ENCODE measurements at regions not wholly inside any gene's neighbourhood (a gene's known extent, or its start where the extent isn't known, plus 50 kb on each side); places are given as distances from the start of the nearest gene placed in this dataset.
"Not testable (repeated sequence)": the region's sequence is repeated elsewhere in the genome, so short reads cannot be mapped to it uniquely, and the experiment has no call there.

DNA sequence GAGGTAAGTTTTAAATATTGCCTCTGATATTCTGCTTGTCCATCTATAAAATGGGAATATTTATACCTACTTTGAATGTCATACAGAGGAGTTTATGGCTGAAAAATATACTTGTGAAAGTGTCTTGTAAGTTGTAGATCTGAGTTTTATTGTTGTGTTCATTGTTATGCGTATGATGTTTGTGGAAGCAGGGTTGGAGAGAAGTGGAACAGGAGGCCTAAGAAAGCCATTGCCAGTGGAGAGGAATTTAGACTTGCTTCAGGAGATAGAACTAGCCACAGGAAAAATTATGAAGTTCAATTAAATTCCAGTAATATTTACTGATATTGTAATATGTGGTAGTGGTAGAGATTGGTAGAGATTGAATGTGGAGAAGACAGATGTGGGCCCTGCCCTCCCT is 491.9 kb upstream of the FANCL start:
- no peak for DNase-seq

- no peak for DNase-seq
Measured at GRCh38 chr2:58731488-58731869, 490.4 kb upstream of the FANCL start.

- DNase-seq: no peak
Measured at GRCh38 chr2:58730764-58731487, 489.8 kb upstream of the FANCL start.

- no peak for DNase-seq
Measured at GRCh38 chr2:58727981-58728656, 487.0 kb upstream of the FANCL start.

- no peak for DNase-seq
Measured at GRCh38 chr2:58721912-58722591, 480.9 kb upstream of the FANCL start.

DNA sequence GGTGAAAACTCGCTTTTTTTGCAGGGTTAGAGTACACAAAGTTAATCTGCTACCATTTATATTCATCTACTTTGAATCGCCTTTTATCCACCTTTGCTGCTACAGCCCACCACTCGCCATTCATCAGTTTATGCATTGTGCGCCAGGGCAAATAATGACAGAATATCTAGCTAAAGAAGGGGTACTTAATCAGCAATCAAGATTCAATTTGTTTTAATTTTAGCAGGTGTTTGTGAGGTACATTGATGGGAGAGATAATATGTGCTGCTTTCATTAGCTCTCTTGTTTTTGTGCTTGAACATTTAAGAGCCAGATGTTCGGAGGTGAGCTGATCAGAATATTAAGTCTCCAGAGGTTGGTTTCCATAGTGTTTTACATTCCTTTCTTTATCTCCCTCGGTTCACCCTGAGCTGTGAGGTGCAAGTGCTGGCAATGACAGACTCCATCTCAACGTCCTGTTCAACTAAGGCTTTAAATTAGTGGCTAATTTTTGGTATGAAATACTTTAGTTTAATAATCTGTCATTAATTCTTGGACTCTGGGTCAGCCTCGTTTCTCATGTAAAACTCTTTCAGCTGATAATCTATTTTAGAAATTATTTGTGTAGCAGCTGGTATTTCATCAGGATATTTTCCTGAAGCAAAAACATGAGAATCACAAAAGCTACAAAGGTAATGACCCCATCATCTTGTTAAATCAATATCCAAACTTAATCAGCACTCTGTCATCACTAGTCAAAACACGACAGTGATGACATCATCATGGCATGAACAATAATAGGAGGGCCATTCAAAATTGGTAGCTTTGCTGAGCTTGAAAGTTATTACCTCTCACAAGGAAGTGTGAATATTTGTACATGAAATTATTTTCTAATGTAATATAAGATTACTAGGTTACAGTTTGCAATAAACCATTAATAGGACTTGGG is 479.9 kb upstream of the FANCL start:
- DNase-seq: no peak

DNA sequence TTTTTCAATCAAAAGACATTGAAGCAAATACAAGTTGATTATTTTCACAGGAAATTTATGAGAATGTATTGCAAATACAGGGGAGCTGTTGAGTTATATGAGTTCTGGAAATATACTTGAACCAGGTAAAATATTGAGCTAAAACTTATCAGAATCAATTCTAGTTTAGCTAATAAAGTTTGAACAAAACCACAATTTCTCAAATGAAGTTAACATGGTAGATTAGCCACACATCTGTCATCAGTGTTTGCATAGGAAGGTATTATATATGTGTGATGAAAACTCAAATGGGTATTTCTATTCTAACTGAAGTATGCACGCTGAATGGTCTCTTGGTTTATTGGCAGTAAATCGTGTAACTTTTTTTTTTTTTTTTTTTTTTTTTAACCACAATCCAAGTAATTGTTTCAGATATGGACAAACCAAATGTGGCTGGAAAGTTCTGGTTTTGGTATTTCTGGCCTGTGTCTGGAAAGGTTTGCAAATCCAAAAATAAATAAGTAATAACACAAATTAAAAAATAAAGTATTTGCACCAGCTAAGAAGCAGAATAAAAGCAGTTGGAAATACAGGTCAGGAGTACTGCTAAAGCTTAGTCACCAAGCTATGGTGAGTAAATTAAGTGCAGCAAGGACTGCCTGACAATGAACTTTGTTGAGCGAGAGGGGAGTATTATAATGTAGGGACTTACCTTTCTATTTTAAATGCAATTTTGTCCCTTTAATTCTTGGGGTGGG is 479.1 kb upstream of the FANCL start:
- DNase-seq: no peak

GRCh38 chr2:58715344-58715743 is 474.2 kb upstream of the FANCL start:
- DNase-seq: no peak

DNA sequence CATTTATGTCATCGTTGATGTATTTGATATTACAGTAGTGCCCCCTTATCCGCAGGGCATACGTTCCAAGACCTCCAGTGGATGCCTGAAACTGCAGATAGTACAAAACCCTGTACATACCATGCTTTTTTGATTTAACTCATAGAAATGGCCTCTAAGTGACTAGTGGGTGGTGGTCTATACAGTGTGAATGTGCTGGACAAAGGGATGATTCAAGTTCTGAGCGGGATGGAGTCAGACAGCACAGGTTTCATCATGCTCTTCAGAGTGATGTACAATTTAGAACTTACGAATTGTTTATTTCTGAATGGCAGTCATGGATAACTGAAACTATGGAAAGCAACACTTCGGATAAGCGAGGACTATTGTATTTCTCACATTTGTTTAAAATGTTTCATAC is 473.1 kb upstream of the FANCL start:
- no peak for DNase-seq

DNA sequence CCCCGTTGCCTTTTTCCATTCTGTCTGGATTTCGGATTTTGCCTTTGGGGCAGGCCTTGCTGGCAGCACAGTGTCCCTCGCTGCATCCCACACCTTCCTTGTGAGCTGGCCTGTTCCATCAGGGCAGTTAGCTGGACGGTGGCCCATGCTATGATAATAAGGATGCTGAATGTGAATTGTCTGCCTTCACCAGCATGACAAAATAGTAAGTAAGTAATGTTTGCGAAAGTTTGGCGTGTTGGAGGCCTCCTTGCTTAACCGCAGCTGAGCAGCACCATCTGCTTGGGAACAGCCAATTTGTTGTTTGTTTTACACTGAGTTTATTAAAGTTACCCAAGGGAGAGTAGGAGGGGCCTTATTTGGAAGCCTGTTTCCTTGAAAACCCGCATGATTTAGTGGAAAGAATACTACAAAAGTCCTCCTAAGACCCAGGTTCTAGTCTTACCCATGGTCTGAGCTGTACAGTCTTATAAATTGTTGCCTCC is 469.7 kb upstream of the FANCL start:
- DNase-seq: peak; percentile 9

- no peak for DNase-seq
Measured at GRCh38 chr2:58709687-58710354, 468.7 kb upstream of the FANCL start.

DNA sequence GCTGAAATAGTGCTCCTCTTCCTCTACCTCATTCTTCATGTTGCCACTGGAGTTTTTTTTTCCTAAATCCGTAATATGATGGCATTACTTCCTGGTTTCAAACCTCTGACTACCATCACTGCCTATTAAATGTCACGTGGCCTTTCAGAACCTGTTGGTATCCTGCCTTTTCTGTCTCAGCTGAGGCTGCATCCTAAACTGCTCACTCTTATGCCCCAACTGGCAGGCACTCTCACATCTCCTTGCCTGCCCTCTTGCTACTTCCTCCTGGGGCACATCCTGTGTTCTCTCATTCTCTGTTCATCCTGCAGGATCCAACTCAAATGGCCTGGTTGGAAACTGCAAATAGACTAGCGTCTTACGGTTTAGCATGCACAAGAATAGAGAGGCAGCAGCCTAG is 468.1 kb upstream of the FANCL start:
- no peak for DNase-seq

DNA sequence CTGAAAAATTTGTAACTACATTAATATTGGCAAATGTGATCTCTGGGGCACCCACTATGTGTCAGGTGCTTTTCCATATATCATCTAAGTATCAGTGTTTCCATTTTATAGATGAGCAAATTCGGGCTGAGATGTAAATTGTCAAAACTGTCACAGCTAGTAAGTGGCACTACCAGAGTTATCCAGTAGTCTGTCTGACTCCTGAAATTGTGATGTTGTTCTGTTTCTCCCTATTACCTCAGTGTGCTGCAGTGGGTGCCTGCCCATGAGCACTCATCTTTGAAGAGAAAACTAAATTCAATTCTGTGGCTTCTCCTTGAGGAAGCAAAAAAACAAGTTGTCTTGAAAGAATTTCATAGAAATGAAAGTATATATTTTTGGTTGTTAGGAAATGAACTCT is 467.4 kb upstream of the FANCL start:
- DNase-seq: no peak

DNA sequence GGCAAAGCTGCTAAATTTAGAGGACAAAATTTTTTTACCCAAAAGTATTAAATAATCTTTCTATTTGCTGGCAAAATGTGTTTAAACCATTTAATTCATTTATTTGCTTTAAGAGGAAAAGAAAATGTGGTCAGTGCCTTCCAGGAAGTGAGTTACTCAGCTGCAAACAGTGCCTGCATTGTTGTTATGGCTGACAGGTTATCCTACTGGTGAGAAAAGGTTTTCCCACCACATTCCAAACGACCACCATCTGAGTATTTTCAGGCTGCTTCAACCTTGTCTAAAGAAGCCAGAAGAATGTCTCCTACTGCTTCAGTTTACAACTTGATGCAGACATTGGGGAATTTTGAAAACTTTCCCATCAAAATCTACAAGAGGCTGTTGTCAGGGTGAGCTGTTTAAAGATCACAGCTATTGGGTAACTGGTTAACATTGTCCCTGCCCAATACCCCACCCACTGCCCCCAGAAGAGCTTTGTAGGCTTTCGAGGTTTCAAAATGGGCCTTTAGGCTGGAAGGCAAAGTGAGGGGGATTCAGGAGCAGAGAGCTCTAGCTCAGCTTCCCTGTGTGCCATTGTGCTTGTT is 461.3 kb upstream of the FANCL start:
- no peak for DNase-seq

DNA sequence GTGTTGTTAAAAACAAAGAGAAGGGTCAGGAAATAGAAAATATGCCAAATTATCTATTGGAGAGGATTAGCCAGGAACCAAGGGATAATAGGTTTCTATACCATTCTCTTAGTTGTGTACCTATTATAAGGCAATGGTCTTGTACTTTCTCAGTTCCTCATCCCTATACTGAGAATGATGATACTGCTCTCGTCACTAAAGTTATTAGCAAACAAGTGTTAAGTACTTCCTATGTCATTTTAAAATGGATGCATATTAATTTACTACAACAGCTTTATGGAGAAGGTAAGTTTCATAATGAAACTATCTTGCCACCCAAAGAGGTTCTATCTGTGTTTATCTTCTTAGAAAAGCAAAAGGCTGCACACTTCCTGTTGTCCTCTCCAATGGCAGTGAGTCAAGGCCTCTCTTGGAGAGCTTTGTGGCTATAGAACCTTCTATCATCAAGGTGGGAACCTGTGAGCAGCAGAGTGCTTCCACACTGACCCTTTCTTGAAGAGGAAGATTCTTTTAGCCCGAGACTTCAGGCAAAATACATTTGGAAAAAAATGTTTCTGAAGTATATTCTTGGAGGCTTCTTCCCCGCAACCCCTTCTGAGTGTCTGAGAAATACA is 460.7 kb upstream of the FANCL start:
- no peak for DNase-seq

DNA sequence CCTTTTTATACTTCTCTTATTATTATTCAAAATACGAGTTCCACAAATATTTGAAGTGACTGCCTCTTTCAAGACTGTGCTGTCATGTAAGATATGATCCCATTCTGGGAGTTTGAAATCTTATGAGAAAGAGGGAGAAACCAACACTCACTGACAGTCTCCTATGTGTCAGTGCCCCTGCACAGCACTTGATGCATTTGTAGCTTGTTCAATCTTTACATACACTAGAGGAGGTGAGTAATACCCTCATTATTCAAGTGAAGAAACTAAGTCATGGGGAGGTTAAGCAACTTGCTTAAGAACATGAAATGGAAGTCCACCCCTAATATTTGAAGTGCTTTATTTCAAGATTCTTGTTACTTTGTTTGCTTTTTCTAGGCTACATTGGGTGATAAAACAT is 459.5 kb upstream of the FANCL start:
- DNase-seq: no peak

DNA sequence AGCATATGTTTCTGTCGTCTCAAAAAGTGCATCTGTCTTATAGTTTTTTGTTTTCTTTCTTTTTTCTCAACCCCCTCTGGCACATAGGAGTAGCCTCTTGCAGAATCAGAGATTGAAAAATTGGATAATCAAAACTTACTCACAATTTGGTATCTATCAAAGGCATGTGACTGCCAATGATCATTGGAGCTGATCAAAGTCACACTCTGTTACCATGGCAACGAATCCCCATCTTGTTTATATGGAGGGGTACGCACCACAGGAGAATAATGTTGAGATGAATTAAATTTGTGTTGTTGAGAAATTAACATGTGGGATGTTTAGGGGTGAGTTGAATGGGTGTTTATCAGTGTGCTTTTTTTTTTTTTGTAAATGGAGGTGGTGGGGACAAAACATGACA is 458.3 kb upstream of the FANCL start:
- DNase-seq: no peak

DNA sequence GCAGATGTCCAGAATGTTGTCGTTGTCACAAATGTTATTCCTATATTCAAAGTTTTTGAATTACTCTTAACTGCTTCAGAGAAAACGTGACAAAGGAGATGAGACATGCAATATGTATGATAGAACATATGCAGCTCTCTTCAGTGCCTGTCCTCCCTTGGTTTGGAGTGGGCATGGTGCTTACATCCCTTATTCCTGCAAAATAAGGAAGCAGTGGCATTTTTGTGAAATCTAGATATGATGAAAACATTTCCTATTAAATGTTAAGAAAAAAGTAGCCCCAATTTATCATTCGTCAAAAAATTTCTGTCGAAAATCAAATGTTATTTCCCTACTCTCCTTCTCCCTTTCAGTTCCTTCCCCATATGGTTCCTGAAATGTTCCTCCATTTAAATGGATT is 457.5 kb upstream of the FANCL start:
- no peak for DNase-seq

DNA sequence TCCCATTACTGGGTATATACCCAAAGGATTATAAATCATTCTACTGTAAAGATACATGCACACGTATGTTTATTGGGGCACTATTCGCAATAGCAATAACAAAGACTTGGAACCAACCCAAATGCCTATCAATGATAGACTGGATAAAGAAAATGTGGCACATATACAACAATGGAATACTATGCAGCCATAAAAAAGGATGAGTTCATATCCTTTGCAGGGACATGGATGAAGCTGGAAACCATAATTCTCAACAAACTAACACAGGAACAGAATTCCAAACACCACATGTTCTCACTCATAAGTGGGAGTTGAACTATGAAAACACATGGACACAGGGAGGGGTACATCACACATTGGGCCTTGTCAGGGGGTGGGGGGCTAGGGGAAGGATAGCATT is 453.0 kb upstream of the FANCL start:
- not testable (repeated sequence) for DNase-seq

DNA sequence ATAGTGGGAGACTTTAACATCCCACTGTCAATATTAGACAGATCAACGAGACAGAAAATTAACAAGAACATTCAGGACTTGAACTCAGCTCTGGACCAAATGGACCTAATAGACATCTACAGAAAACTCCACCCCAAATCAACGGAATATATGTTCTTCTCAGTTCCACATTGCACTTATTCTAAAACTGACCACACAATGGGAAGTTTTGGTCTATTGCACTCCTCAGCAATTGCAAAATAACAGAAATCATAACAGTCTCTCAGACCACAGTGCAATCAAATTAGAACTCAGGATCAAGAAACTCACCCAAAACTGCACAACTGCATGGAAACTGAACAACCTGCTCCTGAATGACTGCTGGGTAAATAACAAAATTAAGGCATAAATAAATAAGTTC is 449.9 kb upstream of the FANCL start:
- not testable (repeated sequence) for DNase-seq

DNA sequence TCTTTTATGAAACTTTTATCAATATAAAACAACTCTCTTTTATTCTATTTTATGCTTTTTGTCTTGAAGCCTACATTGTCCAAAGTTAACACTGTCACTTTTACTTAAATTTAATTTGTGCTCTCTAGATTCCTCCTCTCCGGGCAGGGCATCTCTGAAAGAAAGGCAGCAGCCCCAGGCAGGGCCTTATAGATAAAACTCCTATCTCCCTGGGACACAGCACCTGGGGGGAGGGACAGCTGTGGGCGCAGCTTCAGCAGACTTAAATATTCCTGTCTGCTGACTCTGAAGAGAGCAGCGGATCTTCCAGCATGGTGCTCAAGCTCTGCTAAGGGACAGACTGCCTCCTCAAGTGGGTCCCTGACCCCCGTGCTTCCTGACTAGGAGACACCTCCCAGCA is 447.7 kb upstream of the FANCL start:
- no peak for DNase-seq

Data from hindlimb muscle (tissue), 1 donor.